NCI-H1105 treated with DMSO at 0.1 percent for 48 hours (cell line): ENCODE measurements at regions not wholly inside any gene's neighbourhood (a gene's known extent, or its start where the extent isn't known, plus 50 kb on each side); places are given as distances from the start of the nearest gene placed in this dataset.

ENCODE experiments used
- DNase-seq: peaks from one replicate; lab custom pipeline; 2025; lab: John Stamatoyannopoulos, UW

DNA sequence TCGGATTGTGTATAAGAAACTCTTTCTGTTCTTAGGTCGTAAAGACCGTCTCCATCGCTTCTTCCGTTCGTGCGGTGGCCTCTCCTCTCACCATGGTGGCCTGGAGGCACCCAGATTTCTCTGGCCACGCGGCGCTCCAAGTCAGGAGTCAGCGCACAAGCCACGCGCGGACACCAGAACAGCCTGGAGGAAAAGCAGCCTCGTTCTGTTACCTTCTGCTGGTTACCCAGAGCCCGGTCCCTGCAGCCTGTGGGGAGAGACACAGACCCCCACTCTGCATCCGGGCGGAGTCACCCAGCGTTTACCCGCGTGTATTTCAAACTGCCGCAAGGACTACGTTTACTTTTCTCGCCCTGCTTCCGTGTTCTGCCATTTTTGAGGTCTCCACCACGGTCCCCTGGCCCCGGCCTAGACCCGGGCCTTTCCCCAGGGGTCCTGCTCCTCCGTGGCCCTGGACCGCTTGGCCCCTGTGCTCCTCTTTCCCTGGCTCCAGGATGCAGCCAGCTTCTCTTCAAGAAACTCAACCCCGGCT is 776.1 kb downstream of the BRD1 start:
- no peak for DNase-seq

DNA sequence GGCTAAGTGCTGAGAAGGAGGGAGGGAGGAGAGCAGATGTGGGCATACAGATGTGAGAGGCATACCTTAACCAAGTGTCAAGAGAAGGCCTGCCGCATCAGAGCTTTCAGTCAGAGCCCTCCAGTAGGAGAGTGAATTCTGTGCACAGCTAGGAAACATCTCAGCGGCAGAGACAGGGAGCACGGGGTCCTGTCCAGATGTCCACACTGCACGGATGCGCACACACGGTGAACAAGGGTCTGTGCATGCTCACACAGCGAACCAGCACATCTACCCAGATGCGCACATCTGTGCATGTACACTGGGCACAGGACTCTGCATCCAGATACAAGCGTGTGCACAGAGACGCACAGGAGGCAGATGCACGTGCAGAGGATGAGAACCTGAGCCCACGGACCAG is 778.0 kb downstream of the BRD1 start:
- DNase-seq, result no peak

DNA sequence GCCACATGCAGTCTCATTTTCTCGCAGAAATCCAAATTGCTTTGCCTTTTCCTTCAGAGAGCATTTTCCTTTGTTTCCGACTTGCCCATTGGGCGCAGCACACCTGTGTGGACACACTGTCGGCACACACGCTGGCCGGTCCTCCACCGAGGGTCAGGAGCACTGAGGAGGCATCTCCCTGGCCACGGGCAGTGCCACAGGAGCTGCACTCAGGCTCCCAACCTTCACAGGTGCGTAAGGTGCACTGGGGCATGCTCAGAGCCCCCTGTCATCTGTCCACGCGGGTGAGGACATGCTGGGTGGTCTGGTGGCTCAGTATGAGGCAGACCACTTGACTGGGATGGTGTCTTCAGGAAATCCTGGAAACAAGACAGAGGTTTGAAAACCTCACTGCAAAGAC is 779.1 kb downstream of the BRD1 start:
- no peak for DNase-seq

DNA sequence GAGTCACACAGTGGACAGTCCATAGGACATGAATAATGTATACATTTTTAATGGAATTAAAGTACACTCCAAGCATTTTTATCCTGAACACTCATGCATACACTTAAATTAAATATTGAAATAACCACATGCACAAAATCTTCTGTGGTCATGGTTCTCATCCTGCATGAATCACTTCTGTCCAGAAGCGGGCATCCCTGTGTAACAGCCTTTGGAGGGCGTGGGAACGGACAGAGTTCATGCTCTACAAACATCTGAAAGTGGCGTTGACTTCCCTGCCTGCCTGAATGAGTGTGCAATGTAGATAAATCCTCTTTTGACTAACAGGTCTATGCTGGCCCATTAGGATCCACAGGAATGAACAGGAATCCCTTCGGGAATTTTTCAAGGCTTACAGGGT is 780.2 kb downstream of the BRD1 start:
- DNase-seq, result no peak

DNA sequence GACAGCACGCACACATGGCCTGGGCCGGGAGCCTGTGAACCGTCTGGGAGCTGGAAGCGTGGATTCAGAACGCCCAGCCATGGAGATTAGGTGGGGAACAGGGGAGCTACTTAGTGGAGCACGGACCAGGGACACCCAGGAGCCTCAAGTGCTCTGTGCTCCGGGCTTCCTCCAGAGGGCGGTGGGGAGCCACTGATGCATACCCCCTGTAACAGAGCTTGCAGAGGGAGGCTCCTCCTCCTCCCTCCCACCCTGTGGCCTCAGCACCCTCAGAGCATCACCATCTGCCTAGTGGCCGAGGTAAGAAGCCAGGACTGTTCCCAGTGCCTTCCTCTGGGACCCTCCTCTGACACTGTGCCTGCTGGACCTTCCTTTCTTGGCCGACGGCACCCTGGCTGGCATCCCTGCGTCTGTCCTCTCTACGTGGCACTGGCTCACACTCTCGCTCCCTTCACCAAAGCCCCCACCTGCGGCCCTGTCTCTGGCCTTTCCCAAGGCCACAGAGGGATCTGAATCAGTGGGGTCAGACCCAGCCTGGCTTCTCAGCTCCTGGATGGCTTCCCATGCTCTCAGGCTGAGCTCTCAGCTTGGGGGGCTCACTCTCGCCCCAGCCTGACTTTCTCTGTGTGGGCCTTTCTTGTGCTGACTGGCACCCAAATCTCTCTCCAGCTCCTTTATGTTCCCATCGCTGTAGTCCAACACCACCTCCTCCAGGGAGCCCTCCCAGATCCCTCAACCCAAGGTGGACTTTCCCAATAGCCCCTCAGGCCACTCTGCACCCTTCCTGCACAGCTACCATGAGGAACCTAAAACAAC is 780.9 kb downstream of the BRD1 start:
- DNase-seq, result peak; percentile 67

DNA sequence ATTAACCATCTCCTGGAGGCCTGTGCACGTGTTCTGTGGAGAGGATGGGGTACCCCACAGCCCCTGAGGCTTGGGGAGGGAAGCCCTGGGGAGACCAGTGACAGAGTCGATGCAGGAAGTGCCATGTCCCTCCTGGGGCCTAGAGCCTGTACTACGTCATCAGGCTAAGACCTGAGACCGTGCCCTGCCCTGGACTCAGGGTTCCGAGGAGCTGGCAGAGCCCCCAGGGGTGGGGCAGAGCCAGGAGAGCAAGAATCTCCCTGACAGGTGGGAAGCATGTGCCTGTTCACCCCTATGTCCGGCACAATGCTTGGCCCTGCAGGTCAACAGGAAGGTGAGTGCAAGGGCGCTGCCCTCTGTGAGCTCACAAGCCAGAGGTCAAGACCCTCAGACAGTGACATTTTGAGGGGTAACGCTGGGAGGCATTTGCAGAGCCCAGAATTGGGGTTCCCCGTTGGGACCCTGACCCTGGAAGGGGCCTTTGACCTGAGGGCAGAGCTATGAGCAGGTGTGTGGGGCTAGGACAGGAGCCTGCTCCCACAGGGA is 781.6 kb downstream of the BRD1 start:
- no peak for DNase-seq

DNA sequence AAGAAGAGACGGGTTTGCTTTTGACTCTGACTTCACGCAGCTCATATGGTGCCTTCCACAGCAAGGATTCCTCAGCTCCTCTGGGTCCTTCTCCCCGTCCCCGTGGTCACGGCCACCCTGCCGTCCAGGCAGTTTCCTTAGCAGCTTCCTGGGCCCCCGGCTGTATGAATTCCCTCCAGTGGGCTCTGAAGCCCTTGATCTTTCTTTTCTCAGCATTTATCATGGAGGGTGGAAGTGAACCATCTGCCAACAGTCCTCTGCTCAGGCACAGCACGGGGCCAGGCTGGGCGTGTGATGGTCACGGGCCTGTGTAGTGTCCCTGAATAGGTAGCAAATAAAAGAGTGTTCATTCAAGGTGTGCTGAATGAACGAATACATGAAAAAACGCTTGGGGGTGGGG is 782.4 kb downstream of the BRD1 start:
- no peak for DNase-seq

DNA sequence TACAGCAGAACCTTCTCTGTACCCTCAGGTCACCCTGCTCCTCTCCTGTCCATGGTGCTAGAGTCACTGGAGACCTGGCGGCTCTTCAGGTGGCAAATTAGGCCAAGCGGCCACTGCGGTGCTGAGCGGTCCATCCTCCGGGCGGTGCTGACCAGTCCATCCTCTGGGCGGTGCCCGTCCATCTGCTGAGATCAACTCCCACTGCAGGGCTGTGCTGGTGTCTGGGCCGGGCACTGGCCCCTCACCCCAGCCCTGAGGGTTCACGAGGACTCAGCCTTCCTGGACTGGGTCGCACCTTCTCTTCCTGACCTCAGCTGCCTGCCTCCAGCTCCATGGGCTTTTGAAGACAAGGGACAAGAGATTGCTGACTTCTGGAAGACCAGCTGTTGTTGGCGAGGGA is 782.9 kb downstream of the BRD1 start:
- no peak for DNase-seq

DNA sequence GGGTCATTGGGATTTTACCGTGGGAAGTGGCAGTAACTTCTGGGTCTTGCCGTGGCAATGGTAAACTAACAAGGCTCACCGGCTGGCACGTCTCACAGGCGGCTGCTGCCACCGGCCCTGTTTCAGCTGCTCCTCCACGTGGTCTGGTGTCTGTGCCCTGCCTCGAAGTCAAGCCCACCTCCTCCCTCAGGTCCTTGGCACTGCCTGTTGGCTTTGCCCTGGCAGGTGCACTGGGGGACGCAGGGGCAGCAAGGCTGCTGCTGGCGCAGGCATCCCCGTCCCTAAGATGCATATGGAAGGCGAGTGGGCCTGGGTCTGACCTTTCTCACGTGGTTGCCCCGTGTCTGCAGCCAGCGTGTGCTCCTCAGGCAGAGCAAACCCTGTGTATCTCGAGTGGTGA is 783.6 kb downstream of the BRD1 start:
- DNase-seq, result no peak

DNA sequence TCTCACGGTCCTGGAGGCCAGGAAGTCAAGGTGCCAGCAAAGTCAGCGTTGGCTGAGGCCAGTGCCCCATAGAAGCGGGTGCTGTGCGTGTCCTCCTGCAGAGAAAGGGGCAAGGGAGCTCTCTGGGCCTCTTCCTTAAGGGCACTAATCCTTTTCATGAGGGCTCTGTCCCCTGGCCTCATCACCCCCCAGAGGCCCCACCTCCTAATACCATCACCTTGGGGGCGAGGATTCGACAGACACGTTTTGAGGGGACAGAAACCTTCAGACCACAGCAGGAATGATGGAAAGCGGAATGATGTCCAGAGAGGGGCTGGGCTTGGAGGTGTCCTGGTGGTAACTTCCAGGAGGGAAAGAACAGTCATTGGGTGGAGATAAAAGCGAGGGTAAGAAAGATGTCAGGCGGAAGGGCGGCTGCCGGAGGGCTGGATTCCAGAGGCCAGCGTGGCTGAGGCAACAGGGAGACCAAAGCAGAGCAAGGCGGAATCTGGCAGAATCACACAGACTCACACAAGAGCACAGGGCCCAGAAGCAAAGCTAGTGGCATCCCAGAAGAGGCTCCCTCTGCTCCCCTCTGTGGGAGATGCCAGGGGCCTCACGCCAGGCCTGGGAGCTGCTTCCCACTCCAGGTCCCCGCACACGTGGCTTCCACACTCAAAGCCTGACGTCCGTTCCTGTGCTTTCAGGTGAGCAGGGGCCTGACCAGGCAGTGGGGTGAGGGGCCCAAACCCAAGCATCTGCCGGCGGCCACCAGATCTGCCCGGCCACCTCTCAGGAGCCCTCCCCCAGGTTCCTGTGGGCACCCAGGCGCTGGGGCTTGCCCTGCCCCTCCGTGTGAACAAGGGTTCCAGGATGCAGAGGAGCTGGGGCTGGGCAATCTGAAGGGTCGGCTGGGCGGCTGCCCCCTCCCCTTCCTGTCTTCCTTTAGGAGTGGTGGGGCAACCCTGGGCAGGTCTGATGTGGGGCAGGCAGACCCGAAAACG is 784.5 kb downstream of the BRD1 start:
- DNase-seq, result no peak

DNA sequence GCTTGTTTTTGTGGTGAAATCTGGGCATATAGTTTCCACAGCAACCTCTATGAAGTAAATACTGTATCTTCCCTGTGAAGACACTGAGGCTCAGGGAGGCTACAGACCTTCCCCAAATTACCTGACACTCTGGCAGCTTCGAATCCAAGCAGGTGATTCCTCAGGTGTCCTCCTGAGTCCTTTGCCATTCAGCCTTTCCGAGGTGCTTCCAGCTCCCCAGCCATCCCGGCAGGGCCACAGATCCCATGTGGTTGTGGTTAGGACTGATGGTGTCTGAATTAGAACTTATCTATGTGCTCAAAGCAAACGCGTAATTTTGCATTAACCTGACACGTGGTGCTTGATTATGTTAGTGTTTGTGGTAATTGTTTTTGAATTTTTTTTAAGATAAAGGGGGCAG is 785.6 kb downstream of the BRD1 start:
- DNase-seq, result no peak

DNA sequence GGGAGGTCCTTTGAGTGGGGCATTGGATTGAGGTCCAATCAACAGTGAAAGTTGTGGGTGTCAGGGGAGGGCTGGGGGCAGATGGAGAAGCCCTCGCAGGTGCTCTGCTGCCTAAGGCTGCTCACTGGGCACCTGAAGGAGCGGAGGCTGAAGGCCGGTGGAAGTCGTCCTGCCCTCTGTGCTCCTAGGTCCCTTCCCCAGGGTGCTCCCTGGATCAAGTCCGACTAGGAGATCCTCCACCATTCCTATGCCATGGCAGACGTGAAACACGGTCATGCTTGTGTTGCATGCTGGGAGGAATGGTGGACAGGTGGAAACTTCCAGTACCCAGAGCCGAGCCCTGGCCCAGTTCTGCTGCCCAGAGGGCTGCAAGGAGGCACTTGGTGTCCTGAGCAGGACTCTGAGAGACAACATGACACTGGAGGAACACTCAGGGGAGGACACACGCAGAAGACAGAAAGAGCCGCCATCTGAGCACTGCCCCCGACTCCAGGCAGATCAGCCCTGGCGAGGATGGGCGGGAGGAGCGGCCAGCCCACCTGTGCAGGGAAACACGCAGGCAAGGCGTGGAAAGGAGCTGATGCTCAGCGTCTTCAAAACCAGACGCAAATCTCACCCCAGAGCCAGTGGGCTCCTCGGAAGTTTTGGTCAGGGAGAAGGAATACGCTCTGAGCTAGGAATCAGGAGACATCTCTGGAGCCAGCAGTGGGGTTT is 786.8 kb downstream of the BRD1 start:
- DNase-seq, result no peak

DNA sequence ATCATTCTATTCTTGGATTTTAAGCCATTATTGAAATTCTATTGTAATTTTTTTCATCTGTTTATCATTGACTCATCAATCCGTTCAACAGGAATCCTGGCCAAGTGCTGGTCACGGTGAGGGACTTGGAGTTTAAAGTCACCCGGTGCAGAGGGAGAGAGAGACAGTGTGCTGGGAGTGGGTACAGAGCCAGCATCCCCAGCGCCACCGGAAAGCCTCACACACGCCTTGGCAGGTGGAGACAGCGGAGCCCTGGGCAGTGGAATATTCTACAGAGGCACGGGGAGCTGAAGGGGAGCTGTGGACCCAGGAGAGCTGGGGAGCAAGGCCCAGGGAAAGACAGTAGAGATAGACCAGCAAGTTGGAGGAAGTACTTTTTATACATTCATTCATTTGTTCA is 787.6 kb downstream of the BRD1 start:
- no peak for DNase-seq

DNA sequence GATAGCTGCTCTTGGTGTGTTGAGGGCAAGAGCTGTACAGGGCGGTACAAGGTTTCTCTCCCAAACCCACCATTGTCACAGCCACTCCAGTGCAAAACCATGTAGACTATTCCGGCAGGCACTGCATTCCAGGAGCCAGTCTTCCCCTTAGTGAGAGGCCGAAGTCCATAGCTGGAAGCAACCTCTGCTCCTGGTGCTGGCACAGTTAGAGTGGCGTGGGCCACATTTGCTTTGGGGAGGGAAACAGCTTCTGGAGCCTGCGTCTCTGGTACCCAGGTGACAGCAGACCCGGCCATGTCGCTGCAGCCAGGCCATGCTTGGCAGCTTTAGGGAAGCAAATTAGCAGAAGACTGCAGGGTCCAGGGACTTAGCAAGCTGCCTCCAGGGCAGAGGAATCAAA is 788.0 kb downstream of the BRD1 start:
- DNase-seq, result no peak

DNA sequence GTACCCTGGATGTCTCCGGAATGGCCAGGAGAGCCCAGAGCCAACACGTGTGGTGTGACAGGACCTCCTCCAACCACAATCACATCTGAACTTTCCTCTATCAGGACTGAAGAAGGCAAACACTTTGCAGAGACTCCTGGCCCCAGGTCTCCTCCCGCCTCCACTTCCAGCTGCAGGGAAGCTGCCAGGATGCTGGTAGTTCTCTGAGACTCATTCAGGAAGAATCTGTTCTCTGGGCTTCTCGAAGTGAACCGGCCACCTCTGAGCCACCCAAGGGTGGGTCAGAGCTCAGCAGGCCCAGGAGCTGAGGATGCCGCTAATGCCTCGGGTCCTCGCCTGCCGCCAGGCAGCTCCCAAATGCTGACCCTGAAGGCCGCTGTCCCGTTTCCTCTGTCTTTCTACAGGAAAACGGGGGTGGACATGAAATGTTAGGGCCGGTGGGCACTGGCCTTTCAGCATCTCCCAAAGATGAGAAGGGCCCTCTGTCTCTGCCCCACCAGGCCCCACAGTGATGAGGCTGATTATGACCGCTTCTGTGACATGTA is 789.9 kb downstream of the BRD1 start:
- no peak for DNase-seq

DNA sequence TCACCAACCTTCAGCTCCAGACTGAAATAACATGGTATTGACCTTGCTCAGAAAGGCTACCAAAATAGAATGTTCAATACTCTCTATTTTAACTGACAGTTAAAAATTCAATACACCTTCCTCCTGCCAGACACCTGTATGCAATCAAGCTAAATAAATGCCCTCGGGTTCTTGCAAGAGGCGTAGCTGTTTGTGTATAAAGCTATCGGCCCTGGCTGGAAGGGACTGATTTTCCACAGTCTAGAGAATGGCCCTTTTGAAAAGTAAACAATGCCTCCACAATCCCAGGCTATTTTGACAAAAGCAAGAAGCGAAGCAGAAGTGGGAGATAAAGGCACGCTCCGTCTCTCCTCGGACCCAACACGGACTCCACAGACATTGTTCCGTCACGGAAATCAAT is 791.2 kb downstream of the BRD1 start:
- DNase-seq, result no peak

DNA sequence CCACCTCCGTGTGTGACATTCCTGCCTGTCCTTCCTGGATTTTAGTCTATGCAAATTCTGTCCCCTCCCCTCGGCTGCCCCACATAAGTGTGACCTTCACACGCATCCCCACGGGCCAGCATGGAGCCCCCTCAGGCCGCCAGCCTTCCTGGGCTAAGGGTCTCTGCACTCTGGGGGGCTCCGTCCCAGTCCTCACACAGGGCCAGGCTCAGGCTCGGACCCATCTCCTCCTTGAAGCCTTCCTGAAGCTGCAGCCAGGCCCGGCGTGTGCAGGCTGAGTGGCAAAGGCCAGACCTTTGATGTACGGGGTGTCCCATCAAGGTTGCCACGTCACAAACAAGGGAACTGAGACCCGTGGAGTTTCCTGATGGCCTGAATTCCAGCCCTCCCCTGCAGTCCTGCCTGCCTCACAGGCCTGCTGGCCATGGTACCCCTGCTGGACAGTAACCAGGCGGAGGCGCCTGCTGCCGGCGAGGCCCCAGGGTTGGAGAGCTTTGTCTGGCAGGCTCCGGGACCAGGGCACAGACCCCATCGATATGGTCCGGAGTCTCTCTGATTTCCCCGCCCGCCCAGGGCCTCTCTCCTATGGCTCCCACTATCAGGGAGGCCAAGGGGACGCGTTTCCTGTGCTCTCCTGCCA is 791.7 kb downstream of the BRD1 start:
- DNase-seq, result no peak

DNA sequence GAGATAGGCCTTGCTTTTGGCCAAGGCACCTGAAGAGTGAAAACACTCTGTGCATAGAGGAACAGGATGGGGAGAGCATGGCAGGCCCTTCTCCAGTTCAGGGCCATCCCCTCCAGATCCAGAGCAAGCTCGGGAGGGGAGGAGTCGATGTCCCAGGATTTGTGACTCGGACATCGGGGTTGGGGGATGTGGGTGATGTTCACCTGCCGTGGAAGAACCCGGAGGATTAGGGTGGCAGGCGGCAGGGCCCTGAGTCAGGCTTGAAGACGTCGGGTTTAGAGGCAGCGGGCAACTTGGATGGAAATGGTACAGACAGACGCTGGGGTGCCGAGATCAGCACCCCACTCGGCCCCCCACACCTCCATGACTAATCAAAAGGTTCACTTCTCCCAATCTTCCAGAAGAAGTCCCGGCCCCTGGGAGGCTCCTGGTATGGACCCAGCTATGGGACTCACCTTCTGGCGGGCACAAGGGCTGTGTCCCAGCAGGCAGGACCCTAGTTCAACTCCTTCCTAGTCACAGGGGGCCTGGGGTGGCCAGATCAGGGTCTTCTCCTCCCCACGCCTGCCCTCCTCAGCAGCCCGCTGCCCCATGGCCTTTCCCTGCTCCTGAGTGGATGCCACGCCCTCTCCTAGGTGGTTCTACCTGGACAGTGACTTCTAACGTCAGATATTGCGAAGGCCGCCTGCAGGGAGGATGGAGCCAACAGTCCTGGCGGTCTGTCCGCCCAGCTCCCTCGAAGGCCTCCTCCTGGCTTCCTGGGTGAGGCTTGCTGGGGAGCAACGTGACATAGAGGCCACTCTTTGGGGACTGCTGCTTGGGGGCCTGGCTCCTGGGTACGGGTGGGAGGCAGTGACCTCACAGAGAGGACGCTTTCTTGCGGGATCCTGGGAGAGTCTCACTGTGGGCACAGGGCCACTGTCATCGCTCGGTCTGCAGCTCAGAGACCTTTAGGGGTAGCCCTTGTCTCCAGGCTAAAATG is 792.5 kb downstream of the BRD1 start:
- no peak for DNase-seq

DNA sequence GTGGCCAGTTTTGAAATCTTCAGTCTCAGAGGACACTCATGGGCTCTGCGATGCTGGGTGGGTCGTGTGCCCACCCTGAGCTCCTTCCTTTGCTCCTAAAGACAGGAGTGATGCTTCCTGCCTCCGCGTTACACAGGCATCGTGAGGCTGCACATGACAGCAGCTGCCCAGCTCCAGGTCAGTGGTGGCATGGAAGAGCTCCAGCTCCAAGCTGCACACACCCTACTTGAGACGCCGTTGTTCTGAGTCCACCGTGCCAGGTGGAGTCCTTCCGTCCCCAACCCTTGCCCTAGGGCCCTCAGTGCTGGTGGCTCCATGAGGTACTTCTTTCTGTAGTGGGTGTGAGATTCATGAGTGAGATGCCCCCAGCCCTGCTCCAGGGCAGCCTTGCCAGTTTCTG is 794.1 kb downstream of the BRD1 start:
- DNase-seq, result no peak

DNA sequence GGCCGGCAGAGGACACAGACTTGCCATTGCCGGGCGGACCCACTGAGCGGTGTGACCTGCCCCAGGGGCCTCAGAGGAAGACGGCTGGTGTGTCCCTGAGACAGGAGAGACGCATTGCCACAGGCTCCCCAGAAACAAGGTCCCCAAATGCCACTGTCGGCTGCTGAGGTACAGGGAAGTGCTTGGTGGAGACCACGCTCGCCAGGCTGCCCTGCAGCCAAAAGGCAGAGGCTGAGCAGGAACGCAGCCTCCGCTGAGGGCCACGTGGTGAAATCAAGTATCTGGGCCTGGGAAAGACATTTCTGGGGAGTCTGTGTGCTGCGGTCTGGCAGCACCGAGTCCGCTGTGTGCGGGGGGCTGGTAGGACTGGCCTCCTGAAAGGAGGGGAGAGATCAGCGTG is 794.9 kb downstream of the BRD1 start:
- DNase-seq, result no peak
